GM12875 (cell line): ENCODE measurements at regions not wholly inside any gene's neighbourhood (a gene's known extent, or its start where the extent isn't known, plus 50 kb on each side); places are given as distances from the start of the nearest gene placed in this dataset.
"Not testable (repeated sequence)": the region's sequence is repeated elsewhere in the genome, so short reads cannot be mapped to it uniquely, and the experiment has no call there.

Experiments used
- H3K4me3 ChIP-seq: one replicate; pipeline ENCODE4 v1.5.1; 2011; ENCODE audit warnings: low read depth, low read length, control low read depth
- TF ChIP-seq, protein P1 (sequence below): IDR thresholded peaks from 2 replicates; pipeline ENCODE4 v1.5.1; 2011; ENCODE audit warnings: low read depth, mild to moderate bottlenecking, control low read depth, inconsistent platforms, low read length, moderate library complexity, borderline replicate concordance; ENCODE audit not compliant: insufficient read depth

DNA sequence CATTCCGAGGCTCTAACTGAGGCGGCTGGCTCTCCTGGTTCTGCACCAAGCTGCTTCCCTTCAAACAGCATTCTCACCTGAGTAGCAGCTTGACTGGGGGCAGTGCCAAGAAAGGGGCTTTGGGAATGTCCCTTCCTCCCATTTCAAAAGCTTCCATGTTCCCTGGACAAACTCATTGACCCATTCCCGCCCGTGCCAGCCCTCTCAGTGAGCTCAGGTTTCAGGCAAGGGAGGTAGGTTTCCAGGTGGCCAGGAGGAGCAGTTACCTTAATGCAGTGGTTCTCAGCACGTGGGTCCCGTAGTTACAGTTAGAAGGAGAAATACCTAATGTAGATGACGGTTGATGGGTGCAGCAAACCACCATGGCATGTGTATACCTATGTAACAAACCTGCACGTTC, 135.2 kb downstream of the ELOVL4 start:
- H3K4me3 ChIP-seq: no peak overlapping the region
- TF ChIP-seq, protein P1, sequence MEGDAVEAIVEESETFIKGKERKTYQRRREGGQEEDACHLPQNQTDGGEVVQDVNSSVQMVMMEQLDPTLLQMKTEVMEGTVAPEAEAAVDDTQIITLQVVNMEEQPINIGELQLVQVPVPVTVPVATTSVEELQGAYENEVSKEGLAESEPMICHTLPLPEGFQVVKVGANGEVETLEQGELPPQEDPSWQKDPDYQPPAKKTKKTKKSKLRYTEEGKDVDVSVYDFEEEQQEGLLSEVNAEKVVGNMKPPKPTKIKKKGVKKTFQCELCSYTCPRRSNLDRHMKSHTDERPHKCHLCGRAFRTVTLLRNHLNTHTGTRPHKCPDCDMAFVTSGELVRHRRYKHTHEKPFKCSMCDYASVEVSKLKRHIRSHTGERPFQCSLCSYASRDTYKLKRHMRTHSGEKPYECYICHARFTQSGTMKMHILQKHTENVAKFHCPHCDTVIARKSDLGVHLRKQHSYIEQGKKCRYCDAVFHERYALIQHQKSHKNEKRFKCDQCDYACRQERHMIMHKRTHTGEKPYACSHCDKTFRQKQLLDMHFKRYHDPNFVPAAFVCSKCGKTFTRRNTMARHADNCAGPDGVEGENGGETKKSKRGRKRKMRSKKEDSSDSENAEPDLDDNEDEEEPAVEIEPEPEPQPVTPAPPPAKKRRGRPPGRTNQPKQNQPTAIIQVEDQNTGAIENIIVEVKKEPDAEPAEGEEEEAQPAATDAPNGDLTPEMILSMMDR: no peak

DNA sequence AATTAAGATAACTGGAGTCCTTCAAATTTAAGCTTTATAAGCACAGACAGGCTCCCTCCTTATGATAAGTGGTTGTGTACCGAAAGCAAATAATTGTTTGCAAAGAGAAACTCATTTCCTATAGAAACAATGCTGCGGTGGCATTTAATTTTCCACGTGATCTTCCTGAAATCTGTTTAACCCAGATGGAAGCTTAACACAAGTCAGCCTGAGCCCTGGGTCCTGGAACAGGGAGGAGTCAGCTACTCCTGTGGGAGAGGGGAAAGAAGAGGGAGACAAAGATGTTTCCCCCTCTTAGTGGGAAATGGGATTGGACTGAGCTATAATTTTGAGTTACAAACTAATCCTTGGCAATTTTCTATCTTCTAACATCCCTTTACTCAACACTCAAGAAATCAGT, 136.5 kb downstream of the ELOVL4 start:
- TF ChIP-seq, protein P1: no peak
- no peak overlapping the region for H3K4me3 ChIP-seq

DNA sequence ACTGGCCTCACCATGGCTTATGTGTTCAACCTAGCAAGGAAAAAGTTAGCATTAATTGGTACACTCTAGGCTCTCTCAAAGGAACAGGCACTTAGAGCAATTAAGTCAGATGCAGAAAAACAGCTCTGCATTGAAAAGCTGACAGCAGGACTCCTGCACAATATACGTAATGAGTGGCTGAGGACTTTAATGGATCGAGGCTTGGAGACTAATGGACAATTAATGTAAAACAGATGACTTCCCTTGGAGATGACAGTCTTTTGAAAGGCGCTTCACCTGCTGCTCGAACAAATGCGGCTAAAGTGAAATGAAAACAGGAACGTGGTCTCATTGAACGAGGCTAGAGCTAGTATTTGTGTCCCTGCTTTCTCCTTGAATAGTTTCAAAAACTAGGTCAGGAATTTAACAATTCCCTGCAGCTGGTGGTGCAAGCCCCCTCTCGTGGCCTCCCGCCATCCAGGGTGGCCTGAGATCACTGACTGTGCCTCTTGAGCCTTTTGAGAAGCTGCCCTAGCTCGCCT, 137.1 kb downstream of the ELOVL4 start:
- TF ChIP-seq, protein P1: no peak

DNA sequence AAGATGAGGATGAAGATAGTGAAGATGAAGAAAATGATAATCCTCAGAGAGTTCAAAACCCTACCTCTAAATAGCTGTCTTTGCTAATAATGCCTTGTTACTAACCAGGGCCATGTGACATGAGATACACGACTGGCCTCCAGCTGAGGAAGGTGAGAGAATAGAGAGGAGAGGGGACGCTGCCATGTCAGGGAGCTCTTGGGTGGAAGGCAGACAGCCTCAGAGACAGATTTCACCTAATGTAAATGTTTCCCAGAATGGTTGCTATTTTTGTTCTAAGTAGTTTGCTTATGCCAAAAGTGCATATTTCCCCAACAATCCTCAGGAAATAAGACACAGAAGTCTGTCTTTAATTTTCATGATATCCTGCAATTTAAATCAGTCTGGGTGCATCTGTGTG, 138.4 kb downstream of the ELOVL4 start:
- TF ChIP-seq, protein P1: no peak
- H3K4me3 ChIP-seq: no peak overlapping the region

More for the DNA sequence above, 137.1 kb downstream of the ELOVL4 start:
- no peak overlapping the region for H3K4me3 ChIP-seq

DNA sequence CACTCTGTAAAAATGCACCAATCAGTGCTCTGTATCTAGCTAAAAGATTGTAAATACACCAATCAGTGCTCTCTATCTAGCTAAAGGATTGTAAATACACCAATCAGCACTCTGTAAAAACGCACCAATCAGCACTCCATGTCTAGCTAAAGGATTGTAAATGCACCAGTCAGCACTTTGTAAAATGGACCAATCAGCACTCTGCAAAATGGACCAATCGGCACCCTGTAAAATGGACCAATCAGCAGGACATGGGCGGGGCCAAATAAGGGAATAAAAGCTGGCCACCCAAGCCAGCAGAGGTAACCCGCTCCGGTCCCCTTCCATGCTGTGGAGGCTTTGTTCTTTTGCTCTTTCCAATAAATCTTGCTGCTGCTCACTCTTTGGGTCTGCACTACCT, 140.7 kb downstream of the ELOVL4 start:
- not testable (repeated sequence) for H3K4me3 ChIP-seq

DNA sequence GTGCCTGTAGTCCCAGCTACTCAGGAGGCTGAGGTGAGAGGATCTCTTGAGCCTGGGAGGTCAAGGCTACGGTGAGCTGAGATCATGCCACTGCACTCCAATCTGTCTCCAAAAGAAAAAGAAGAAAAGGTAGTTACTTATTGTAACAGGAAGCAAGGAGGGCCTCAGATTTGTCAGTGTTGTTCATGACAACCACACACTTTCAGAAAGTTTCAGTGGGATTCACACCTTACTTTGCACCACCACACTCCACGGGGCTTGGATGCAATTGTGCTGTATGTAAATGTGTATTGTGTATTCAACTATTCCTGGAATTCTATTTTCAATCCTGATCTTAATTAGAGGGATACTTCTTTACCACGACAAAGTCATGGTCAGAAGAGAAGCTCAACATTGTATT, 142.6 kb downstream of the ELOVL4 start:
- no peak overlapping the region for H3K4me3 ChIP-seq
- TF ChIP-seq, protein P1: no peak

DNA sequence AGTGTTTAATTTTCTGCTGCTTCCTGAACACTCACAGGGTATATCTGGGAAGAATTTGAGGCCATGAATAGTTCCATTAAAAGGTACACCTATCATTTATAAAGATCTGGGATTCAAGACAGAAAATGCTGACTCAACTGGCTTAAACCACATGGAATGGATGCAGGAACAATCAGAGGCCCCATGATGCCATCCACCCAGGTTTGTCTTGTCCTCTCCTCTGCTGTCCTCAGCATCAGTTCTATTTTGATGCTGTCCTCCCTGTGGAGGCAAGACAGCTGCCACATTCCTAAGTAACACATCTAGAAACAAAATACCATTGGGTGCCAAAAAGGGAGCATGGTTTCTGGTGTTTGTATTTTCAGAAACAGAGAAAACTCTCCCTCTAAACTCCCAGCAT, 143.4 kb downstream of the ELOVL4 start:
- TF ChIP-seq, protein P1: no peak
- H3K4me3 ChIP-seq: no peak overlapping the region
